MM.1S (cell line): ENCODE measurements at regions not wholly inside any gene's neighbourhood (a gene's known extent, or its start where the extent isn't known, plus 50 kb on each side); places are given as distances from the start of the nearest gene placed in this dataset.

Source experiments
- DNase-seq: peaks from one replicate; pipeline ENCODE4 v3.0.0-alpha.2; 2015
- H2AFZ ChIP-seq: fragments of 300-600 bp; sonication (generic); 2 replicates; pipeline ENCODE4 v1.6.0; 2016; ENCODE audit warnings: antibody characterized with exemption, low read length
- H3F3A ChIP-seq: fragments of 300-600 bp; sonication (generic); 2 replicates; pipeline ENCODE4 v1.6.1; 2016; ENCODE audit warnings: mild to moderate bottlenecking, antibody characterized with exemption, low read length, moderate library complexity, mixed read lengths; ENCODE audit not compliant: insufficient read depth
- H3K27ac ChIP-seq: fragments of 300-600 bp; sonication (generic); 2 replicates; pipeline ENCODE4 v1.5.1; 2016; ENCODE audit warnings: mild to moderate bottlenecking, low read length
- H3K27me3 ChIP-seq: fragments of 300-600 bp; sonication (generic); replicated peaks from 2 replicates; pipeline ENCODE4 v1.6.0; 2016; ENCODE audit warnings: low read length; ENCODE audit not compliant: insufficient read depth
- H3K36me3 ChIP-seq: fragments of 300-600 bp; sonication (generic); replicated peaks from 2 replicates; pipeline ENCODE4 v1.6.1; 2016; ENCODE audit warnings: mild to moderate bottlenecking, low read length, mixed read lengths; ENCODE audit not compliant: insufficient read depth
- H3K4me1 ChIP-seq: fragments of 300-600 bp; sonication (generic); 2 replicates; pipeline ENCODE4 v1.6.1; 2016; ENCODE audit warnings: low read length, mixed read lengths
- H3K4me2 ChIP-seq: fragments of 300-600 bp; sonication (generic); 2 replicates; pipeline ENCODE4 v1.6.0; 2016; ENCODE audit warnings: low read depth, low read length
- H3K4me3 ChIP-seq: fragments of 300-600 bp; sonication (generic); 2 replicates; pipeline ENCODE4 v1.5.1; 2016; ENCODE audit warnings: low read length, mixed read lengths
- H3K79me2 ChIP-seq: fragments of 300-600 bp; sonication (generic); 2 replicates; pipeline ENCODE4 v1.6.1; 2016; ENCODE audit warnings: mixed run types, low read length, mixed read lengths
- H3K9ac ChIP-seq: fragments of 300-600 bp; sonication (generic); 2 replicates; pipeline ENCODE4 v1.6.1; 2016; ENCODE audit warnings: low read length, mixed read lengths
- H3K9me2 ChIP-seq: fragments of 300-600 bp; sonication (generic); replicated peaks from 2 replicates; pipeline ENCODE4 v1.6.1; 2016; ENCODE audit warnings: mild to moderate bottlenecking, low read length, mixed read lengths; ENCODE audit not compliant: insufficient read depth
- H3K9me3 ChIP-seq: fragments of 300-600 bp; sonication (generic); replicated peaks from 2 replicates; pipeline ENCODE4 v1.6.1; 2016; ENCODE audit warnings: mild to moderate bottlenecking, low read length, mixed read lengths; ENCODE audit not compliant: insufficient read depth
- H4K20me1 ChIP-seq: fragments of 300-600 bp; sonication (generic); 2 replicates; pipeline ENCODE4 v1.6.1; 2016; ENCODE audit warnings: mild to moderate bottlenecking, low read length, moderate library complexity, mixed read lengths; ENCODE audit not compliant: insufficient read depth
- CTCF ChIP-seq: fragments of 300-600 bp; sonication (generic); IDR thresholded peaks from 2 replicates; pipeline ENCODE4 v1.5.1; 2016; ENCODE audit warnings: antibody characterized with exemption, low read length, mixed read lengths
- EZH2 ChIP-seq: fragments of 300-600 bp; sonication (generic); optimal IDR thresholded peaks from 2 replicates; pipeline ENCODE3; 2017; ENCODE audit warnings: low read depth, mild to moderate bottlenecking, antibody characterized with exemption, low read length, mixed read lengths
- EZH2phosphoT487 ChIP-seq: fragments of 300-600 bp; sonication (generic); IDR thresholded peaks from 2 replicates; pipeline ENCODE4 v1.6.1; 2018; ENCODE audit warnings: antibody characterized with exemption, low read length

GRCh38 chr15:31758126-31758525 lies 272.2 kb upstream of the CHRNA7 start:
- no peaks in the 10 kb centered on the region for H3K79me2 ChIP-seq
- peak; percentile 95 for DNase-seq
- H3K9ac ChIP-seq: no peak overlapping the region
- peaks cover 13% of the 10 kb centered on the region; the same call in 1 of the 2 replicates for H3K4me1 ChIP-seq
- no peaks in the 10 kb centered on the region for H4K20me1 ChIP-seq
- no peak overlapping the region for H3K4me3 ChIP-seq
- H3K27me3 ChIP-seq: no peaks in the 10 kb centered on the region
- H3F3A ChIP-seq: no peaks in the 10 kb centered on the region
- H3K27ac ChIP-seq: no peak overlapping the region
- H3K36me3 ChIP-seq: no peaks in the 10 kb centered on the region
- peak overlapping the region; percentile 6; the same call in 1 of the 2 replicates for H2AFZ ChIP-seq
- peak overlapping the region; percentile 22; the same call in 1 of the 2 replicates for H3K4me2 ChIP-seq
- no peak for TF ChIP-seq EZH2
- no peak for TF ChIP-seq CTCF
- no peak for TF ChIP-seq EZH2phosphoT487
- H3K9me2 ChIP-seq: no peaks in the 10 kb centered on the region
- no peaks in the 10 kb centered on the region for H3K9me3 ChIP-seq

GRCh38 chr15:31768055-31768454 lies 262.3 kb upstream of the CHRNA7 start:
- Histone ChIP-seq H3K27me3 (no peaks in the 10 kb centered on the region), H3K4me2 (no peak overlapping the region), H4K20me1 (no peaks in the 10 kb centered on the region), H3K79me2 (no peaks in the 10 kb centered on the region), H3K4me3 (no peak overlapping the region), H3K36me3 (no peaks in the 10 kb centered on the region), H3K9ac (no peak overlapping the region), H2AFZ (no peak overlapping the region), H3K27ac (no peak overlapping the region), H3F3A (no peaks in the 10 kb centered on the region), H3K9me2 (no peaks in the 10 kb centered on the region), H3K9me3 (no peaks in the 10 kb centered on the region), H3K4me1 (no peaks in the 10 kb centered on the region)
- no peak for TF ChIP-seq CTCF
- no peak for TF ChIP-seq EZH2phosphoT487
- TF ChIP-seq EZH2: no peak
- DNase-seq: no peak

GRCh38 chr15:31774045-31774444 lies 256.3 kb upstream of the CHRNA7 start:
- Histone ChIP-seq H4K20me1 (no peaks in the 10 kb centered on the region), H3K4me3 (no peak overlapping the region), H3K36me3 (no peaks in the 10 kb centered on the region), H3K27ac (no peak overlapping the region), H2AFZ (no peak overlapping the region), H3F3A (no peaks in the 10 kb centered on the region), H3K9me3 (no peaks in the 10 kb centered on the region), H3K79me2 (no peaks in the 10 kb centered on the region), H3K9ac (no peak overlapping the region), H3K9me2 (no peaks in the 10 kb centered on the region), H3K4me1 (no peaks in the 10 kb centered on the region), H3K4me2 (no peak overlapping the region), H3K27me3 (no peaks in the 10 kb centered on the region)
- TF ChIP-seq CTCF (no peak), EZH2phosphoT487 (no peak)
- DNase-seq: no peak
